GM13976 (cell line): ENCODE measurements at regions not wholly inside any gene's neighbourhood (a gene's known extent, or its start where the extent isn't known, plus 50 kb on each side); places are given as distances from the start of the nearest gene placed in this dataset.

Experiments used
- DNase-seq: peaks from one replicate; pipeline ENCODE4 v3.0.0; 2012; ENCODE audit warnings: low spot score
- in situ Hi-C: fragments of 300-500 bp; cut with MboI; formaldehyde crosslinking; loops from one replicate; pipeline ENCODE4 v1.12.0; 2022; ENCODE audit warnings: low sequenced_read_pairs, mixed read lengths, inconsistent platforms; ENCODE audit not compliant: unreplicated experiment
- TF ChIP-seq, protein P1 (sequence below): IDR thresholded peaks from 2 replicates; pipeline ENCODE4 v1.5.1; 2012; ENCODE audit warnings: borderline replicate concordance, mild to moderate bottlenecking; ENCODE audit not compliant: insufficient read depth; ENCODE audit errors: extremely low read depth, missing control alignments, control extremely low read depth

DNA sequence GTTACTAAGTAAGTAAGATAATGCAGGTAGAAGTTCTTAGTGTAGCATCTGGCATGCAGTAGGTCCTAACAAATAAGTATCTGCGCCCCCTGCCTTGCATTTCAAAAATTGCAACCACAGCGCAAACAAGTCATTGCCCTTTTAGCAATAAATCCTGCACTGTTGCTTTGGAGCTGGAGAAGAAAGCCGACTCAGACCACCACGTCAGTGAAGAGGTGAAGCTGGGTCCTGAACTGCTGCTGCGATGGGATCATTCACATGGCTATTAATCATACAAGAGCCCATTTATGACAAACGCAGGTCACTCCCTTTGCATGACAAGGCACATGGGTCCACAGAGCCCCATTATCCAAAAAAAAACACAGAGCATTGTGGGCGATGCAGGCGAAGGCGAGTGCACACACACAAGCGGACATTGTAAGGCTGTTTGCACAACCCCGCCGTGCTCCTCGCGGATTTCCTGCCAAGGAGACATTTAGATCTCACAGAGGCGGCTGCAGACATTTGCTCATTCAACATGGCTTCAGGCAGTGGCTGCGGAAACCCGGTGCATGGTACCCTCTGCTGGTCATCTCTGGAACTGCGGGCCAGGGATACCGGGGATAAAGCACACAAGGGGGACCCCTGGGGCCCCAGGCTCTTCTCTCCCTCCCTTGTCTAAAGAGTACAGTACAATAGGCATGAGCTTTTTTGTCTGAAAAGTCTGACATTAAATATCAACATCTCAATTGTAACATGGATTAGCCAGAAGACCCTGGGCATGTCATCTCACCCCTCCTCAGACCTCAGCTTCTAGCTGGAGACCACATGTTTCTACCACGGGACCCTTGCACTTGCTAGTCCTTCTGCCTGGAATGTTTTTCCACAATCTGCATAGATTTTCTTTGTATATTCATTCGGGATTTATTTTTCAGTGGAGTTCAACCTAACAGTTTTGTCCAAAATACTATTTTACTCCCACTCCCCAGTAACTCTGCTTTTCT lies 56.7 kb downstream of the CYRIA start:
- in situ Hi-C loops = no loop called here
- TF ChIP-seq, protein P1, sequence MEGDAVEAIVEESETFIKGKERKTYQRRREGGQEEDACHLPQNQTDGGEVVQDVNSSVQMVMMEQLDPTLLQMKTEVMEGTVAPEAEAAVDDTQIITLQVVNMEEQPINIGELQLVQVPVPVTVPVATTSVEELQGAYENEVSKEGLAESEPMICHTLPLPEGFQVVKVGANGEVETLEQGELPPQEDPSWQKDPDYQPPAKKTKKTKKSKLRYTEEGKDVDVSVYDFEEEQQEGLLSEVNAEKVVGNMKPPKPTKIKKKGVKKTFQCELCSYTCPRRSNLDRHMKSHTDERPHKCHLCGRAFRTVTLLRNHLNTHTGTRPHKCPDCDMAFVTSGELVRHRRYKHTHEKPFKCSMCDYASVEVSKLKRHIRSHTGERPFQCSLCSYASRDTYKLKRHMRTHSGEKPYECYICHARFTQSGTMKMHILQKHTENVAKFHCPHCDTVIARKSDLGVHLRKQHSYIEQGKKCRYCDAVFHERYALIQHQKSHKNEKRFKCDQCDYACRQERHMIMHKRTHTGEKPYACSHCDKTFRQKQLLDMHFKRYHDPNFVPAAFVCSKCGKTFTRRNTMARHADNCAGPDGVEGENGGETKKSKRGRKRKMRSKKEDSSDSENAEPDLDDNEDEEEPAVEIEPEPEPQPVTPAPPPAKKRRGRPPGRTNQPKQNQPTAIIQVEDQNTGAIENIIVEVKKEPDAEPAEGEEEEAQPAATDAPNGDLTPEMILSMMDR = peak; percentile 87
- peak; percentile 77 for DNase-seq

DNA sequence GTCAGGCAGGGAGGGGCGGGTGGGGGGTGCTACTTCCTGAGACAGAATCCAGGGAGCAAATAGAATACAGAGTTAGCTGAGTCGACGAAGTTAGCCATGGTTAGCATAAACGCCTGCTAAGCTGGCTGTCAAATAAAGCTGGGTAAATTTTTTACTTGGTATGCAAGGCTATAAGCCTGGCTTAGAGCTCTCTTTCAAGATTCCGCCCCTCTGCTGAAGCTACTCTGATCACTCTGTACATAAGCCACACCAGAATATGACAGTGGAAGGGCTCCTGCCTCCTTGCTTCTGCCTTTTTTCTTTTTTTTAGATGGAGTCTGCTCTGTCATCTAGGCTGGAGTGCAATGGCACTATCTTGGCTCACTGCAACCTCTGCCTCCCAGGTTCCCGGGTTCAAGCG lies 58.3 kb downstream of the CYRIA start:
- DNase-seq = no peak
- in situ Hi-C loops = no loop called here
- TF ChIP-seq, protein P1 = no peak

DNA sequence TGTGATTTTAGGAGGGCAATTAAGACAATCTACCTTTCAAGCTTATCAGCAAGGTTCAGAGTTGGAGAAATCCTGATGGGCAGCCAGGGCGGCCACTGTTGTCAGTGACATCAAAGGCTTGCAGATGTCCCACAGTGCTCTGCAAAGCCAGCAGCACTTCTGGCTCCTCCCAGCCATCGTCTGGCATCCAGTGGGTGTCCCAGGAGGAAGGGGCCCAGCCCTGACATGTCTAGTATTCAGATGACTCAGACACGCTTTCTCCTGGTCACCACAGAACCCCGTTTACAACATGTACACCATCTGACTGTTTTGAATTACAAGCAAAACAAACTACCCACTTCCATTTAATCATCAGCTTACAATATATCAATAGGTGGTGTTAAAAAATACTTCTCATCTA lies 61.4 kb downstream of the CYRIA start:
- TF ChIP-seq, protein P1 = no peak
- in situ Hi-C loops = no loop called here
- DNase-seq = no peak

DNA sequence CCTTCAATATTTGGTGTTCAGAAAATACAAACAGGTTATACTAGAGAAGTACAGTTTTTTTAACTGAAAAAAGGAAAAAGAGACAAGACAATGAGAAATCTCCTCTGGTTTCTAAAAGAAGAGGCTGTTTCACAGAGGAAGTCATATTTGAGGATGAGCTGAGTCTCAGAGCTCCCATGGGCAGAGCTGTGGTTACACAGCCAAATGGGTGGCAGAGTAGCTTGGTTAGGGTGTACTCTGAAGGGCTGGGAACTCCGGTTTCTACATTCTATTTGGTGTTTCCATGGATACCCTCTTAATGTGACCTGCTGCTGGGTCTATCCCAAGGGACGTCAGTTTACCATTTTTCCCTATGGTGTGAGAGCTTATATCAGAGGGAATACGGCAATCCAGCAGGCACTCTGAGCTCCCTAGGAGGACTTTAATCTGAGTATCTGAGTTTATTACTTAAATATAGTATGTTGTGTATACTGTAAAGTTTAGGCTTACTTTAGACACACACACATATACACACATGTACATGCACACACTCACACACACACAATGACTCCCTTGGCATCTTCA lies 74.2 kb downstream of the CYRIA start:
- in situ Hi-C loops = no loop called here
- no peak for DNase-seq
- TF ChIP-seq, protein P1 = no peak

DNA sequence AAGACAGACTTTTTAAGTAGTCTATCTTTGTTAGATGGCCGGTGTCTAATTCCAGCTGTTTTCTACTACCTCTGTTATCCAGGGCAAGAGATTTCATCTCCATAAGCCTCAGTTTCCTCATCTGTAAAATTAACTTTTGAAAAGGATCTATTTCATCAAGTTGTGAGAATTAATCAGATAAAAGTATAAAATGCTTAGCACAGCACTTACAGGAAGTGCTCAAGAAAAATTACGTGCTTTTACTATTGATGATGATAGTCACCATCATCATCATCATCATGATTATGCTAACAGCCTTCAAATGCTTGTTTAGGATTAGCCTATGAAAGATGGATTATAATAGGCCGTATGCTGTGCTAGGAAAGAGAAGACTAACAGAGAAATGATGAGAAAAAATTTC lies 76.2 kb downstream of the CYRIA start:
- TF ChIP-seq, protein P1 = no peak
- no peak for DNase-seq
- in situ Hi-C loops = no loop called here

DNA sequence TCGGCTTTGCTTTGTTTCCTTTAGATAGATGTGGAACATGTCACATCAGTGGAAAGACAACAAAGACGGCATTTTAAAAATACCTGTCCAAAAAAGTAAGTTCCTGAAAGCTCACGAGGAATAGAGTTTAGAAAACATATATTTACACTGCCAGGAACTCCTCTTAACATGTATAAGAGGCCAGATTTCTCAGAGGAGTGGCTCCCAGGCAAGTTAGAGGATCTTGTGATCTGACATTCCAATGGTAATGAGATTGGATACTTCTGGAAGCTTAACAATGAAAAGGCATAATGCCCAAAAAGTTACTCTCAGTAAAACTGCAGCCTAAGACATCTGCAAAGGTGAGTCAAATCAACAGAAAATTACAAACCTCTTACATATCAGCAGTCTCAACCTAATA lies 77.1 kb downstream of the CYRIA start:
- DNase-seq = no peak
- in situ Hi-C loops = no loop called here
- TF ChIP-seq, protein P1 = no peak
